ENCODE measurements at regions not wholly inside any gene's neighbourhood (a gene's known extent, or its start where the extent isn't known, plus 50 kb on each side); places are given as distances from the start of the nearest gene placed in this dataset.

GRCh38 chr7:52936750-52937149 is 98.7 kb upstream of the POM121L12 start:
- POLR2A ChIA-PET, result no interaction called here
- H3K27me3 ChIP-seq (ENCODE audit: control insufficient read depth in 1 of 2, insufficient read depth in 2 of 2, low read length in 2 of 2), result no peaks in the 10 kb centered on the region
- DNase-seq (no peak), ATAC-seq (ENCODE audit: poor library complexity) (no peak)
- Mint-ChIP-seq H3K4me1 (ENCODE audit: low read depth) (no peaks in the 10 kb centered on the region), H3K4me3 (no peak overlapping the region), H3K27me3 (no peaks in the 10 kb centered on the region), H3K36me3 (ENCODE audit: low read depth) (no peaks in the 10 kb centered on the region), H3K9me3 (peaks cover 16% of the 10 kb centered on the region), H3K27ac (no peak overlapping the region)
- H3K27ac ChIP-seq (ENCODE audit: low read depth in 1 of 2, low read length in 2 of 2), result no peak overlapping the region
- no peak overlapping the region for H3K4me3 ChIP-seq (ENCODE audit: low read length)
- no peaks in the 10 kb centered on the region for H3K36me3 ChIP-seq (ENCODE audit: insufficient read depth, low read length)
- intact Hi-C loops (cut with DNase I, micrococcal nuclease), result no loop called here
- TF ChIP-seq, protein P1, sequence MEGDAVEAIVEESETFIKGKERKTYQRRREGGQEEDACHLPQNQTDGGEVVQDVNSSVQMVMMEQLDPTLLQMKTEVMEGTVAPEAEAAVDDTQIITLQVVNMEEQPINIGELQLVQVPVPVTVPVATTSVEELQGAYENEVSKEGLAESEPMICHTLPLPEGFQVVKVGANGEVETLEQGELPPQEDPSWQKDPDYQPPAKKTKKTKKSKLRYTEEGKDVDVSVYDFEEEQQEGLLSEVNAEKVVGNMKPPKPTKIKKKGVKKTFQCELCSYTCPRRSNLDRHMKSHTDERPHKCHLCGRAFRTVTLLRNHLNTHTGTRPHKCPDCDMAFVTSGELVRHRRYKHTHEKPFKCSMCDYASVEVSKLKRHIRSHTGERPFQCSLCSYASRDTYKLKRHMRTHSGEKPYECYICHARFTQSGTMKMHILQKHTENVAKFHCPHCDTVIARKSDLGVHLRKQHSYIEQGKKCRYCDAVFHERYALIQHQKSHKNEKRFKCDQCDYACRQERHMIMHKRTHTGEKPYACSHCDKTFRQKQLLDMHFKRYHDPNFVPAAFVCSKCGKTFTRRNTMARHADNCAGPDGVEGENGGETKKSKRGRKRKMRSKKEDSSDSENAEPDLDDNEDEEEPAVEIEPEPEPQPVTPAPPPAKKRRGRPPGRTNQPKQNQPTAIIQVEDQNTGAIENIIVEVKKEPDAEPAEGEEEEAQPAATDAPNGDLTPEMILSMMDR (IDR thresholded peaks at IDR 0.05), result no peak
- CTCF ChIA-PET, result no interaction called here
- no peaks in the 10 kb centered on the region for H3K4me1 ChIP-seq (ENCODE audit: insufficient read depth, low read length)
- peaks cover 12 to 17% of the 10 kb centered on the region in 2 experiments for H3K9me3 ChIP-seq (ENCODE audit: control insufficient read depth in 1 of 2, insufficient read depth in 1 of 2, low read length in 2 of 2)

- H3K36me3 Mint-ChIP-seq (ENCODE audit: low read depth), result no peaks in the 10 kb centered on the region
- POLR2A ChIA-PET, result no interaction called here
- Histone ChIP-seq H3K4me1 (ENCODE audit: insufficient read depth, low read length) (no peaks in the 10 kb centered on the region), H3K27ac (ENCODE audit: low read depth in 1 of 2, low read length in 2 of 2) (no peak overlapping the region), H3K9me3 (ENCODE audit: control insufficient read depth in 1 of 2, insufficient read depth in 1 of 2, low read length in 2 of 2) (peaks cover 0 to 9% of the 10 kb centered on the region in 2 experiments), H3K36me3 (ENCODE audit: insufficient read depth, low read length) (no peaks in the 10 kb centered on the region), H3K4me3 (ENCODE audit: low read length) (no peak overlapping the region), H3K27me3 (ENCODE audit: control insufficient read depth in 1 of 2, insufficient read depth in 2 of 2, low read length in 2 of 2) (no peaks in the 10 kb centered on the region)
- no peaks in the 10 kb centered on the region for H3K4me1 Mint-ChIP-seq (ENCODE audit: low read depth)
- TF ChIP-seq, protein P1 (IDR thresholded peaks at IDR 0.05), result no peak
- H3K27ac Mint-ChIP-seq, result no peak overlapping the region
- DNase-seq, result no peak
- no peak for ATAC-seq (ENCODE audit: poor library complexity)
- CTCF ChIA-PET, result no interaction called here
- peaks cover 8% of the 10 kb centered on the region for H3K9me3 Mint-ChIP-seq
- no peak overlapping the region for H3K4me3 Mint-ChIP-seq
- no peaks in the 10 kb centered on the region for H3K27me3 Mint-ChIP-seq
- intact Hi-C loops (cut with DNase I, micrococcal nuclease), result no loop called here
Observed at GRCh38 chr7:52928591-52928990, 106.8 kb upstream of the POM121L12 start.

- TF ChIP-seq, protein P1 (IDR thresholded peaks at IDR 0.05), result no peak
- H3K27me3 Mint-ChIP-seq, result no peaks in the 10 kb centered on the region
- ATAC-seq (ENCODE audit: poor library complexity) (no peak), DNase-seq (no peak)
- H3K4me3 Mint-ChIP-seq, result no peak overlapping the region
- peaks cover 0 to 13% of the 10 kb centered on the region in 2 experiments for H3K9me3 ChIP-seq (ENCODE audit: control insufficient read depth in 1 of 2, insufficient read depth in 1 of 2, low read length in 2 of 2)
- H3K27me3 ChIP-seq (ENCODE audit: control insufficient read depth in 1 of 2, insufficient read depth in 2 of 2, low read length in 2 of 2), result no peaks in the 10 kb centered on the region
- H3K27ac Mint-ChIP-seq, result no peak overlapping the region
- H3K36me3 ChIP-seq (ENCODE audit: insufficient read depth, low read length), result no peaks in the 10 kb centered on the region
- no peaks in the 10 kb centered on the region for H3K4me1 ChIP-seq (ENCODE audit: insufficient read depth, low read length)
- H3K4me1 Mint-ChIP-seq (ENCODE audit: low read depth), result no peaks in the 10 kb centered on the region
- H3K36me3 Mint-ChIP-seq (ENCODE audit: low read depth), result no peaks in the 10 kb centered on the region
- no peak overlapping the region for H3K4me3 ChIP-seq (ENCODE audit: low read length)
- CTCF ChIA-PET, result no interaction called here
- intact Hi-C loops (cut with DNase I, micrococcal nuclease), result no loop called here
- H3K9me3 Mint-ChIP-seq, result peaks cover 4% of the 10 kb centered on the region
- POLR2A ChIA-PET, result no interaction called here
- no peak overlapping the region for H3K27ac ChIP-seq (ENCODE audit: low read depth in 1 of 2, low read length in 2 of 2)
Observed at GRCh38 chr7:52925332-52925731, 110.1 kb upstream of the POM121L12 start.

Measured in CD4-positive, alpha-beta T cell (primary cell).